ENCODE measurements at regions not wholly inside any gene's neighbourhood (a gene's known extent, or its start where the extent isn't known, plus 50 kb on each side); places are given as distances from the start of the nearest gene placed in this dataset.

DNA sequence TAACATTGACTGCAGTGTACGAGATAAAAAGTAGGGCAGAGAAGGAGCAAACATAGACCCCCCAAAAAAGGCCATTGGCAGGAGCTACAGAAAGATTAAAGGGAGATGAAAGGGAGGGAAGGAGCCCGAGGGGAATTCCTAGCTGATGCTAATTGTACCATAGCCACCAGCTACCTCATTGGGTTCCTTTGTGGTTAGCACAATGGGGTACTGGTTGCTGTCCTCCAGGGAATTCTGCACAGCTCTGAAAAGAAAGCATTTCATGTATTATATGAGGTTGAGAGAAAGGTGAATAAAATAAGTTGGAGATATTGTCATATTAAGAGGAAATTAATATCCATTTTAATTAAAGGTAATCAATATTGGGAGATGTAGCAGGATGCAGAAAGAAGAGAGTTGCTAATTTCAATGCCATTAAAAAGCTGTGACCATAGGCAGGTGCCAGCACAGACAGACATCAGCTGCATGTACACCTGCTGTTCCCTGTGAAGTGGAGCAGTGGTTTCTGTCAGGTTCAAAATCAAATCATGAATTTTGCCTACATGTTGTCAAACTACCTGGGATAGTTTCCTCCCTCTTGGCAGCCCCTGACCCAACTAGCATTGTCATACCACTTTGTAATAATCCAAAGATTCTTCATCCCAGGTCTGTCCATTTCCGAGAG lies 185.4 kb upstream of the DLGAP1 start:
- TF ChIP-seq, protein P1, sequence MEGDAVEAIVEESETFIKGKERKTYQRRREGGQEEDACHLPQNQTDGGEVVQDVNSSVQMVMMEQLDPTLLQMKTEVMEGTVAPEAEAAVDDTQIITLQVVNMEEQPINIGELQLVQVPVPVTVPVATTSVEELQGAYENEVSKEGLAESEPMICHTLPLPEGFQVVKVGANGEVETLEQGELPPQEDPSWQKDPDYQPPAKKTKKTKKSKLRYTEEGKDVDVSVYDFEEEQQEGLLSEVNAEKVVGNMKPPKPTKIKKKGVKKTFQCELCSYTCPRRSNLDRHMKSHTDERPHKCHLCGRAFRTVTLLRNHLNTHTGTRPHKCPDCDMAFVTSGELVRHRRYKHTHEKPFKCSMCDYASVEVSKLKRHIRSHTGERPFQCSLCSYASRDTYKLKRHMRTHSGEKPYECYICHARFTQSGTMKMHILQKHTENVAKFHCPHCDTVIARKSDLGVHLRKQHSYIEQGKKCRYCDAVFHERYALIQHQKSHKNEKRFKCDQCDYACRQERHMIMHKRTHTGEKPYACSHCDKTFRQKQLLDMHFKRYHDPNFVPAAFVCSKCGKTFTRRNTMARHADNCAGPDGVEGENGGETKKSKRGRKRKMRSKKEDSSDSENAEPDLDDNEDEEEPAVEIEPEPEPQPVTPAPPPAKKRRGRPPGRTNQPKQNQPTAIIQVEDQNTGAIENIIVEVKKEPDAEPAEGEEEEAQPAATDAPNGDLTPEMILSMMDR (IDR thresholded peaks at IDR 0.05): no peak
- TF ChIP-seq EP300 (IDR thresholded peaks at IDR 0.05): no peak
- no peak for TF ChIP-seq POLR2A (IDR thresholded peaks at IDR 0.05)
